Right atrium auricular region (tissue), 2 donors: ENCODE measurements at regions not wholly inside any gene's neighbourhood (a gene's known extent, or its start where the extent isn't known, plus 50 kb on each side); places are given as distances from the start of the nearest gene placed in this dataset.

ENCODE experiments used
- DNase-seq: peaks from one replicate; pipeline ENCODE4 v3.0.0-alpha.2; 2019; ENCODE audit warnings: low spot score
- H3K27ac ChIP-seq, 2 donors: fragments of 200-600 bp; sonication (generic); 1 replicate in 1 of 2; 2 replicates in 1 of 2; pipeline ENCODE4 v1.5.1; 2016 to 2019
- H3K27me3 ChIP-seq, 2 donors: fragments of 200-600 bp; sonication (generic); one replicate each; pipeline versions ENCODE4 v1.5.1 to v1.6.0; 2017 to 2019
- H3K36me3 ChIP-seq: fragments of 200-600 bp; sonication (generic); one replicate; pipeline ENCODE4 v1.5.1; 2016
- H3K4me1 ChIP-seq, 2 donors: fragments of 200-600 bp; sonication (generic); one replicate each; pipeline versions ENCODE4 v1.5.1 to v1.6.0; 2017 to 2019
- H3K4me3 ChIP-seq, 2 donors: fragments of 200-600 bp; sonication (generic); 1 replicate in 1 of 2; 2 replicates in 1 of 2; pipeline ENCODE4 v1.5.1; 2017 to 2019; ENCODE audit warnings: mild to moderate bottlenecking in 1 of 2, moderate library complexity in 1 of 2
- H3K9me3 ChIP-seq, 2 donors: fragments of 200-600 bp; sonication (generic); one replicate each; pipeline ENCODE4 v1.5.1; 2019
- CTCF ChIP-seq, 2 donors: fragments of 200-600 bp; sonication (generic); IDR thresholded peaks; one replicate each; pipeline ENCODE4 v1.5.1; 2019; ENCODE audit warnings: antibody characterized with exemption in 2 of 2

GRCh38 chr2:220568296-220568695 lies 940.9 kb downstream of the SLC4A3 start:
- Histone ChIP-seq H3K4me1 (no peaks in the 10 kb centered on the region), H3K36me3 (no peaks in the 10 kb centered on the region), H3K4me3 (no peak overlapping the region), H3K27me3 (no peaks in the 10 kb centered on the region), H3K9me3 (no peaks in the 10 kb centered on the region), H3K27ac (no peak overlapping the region)
- no peak for TF ChIP-seq CTCF (IDR thresholded peaks at IDR 0.05)
- no peak for DNase-seq

GRCh38 chr2:220569112-220569897 lies 941.9 kb downstream of the SLC4A3 start:
- no peaks in the 10 kb centered on the region for H3K27me3 ChIP-seq
- TF ChIP-seq CTCF (IDR thresholded peaks at IDR 0.05), result no peak
- no peak overlapping the region for H3K4me3 ChIP-seq
- DNase-seq, result no peak
- no peaks in the 10 kb centered on the region for H3K9me3 ChIP-seq
- no peaks in the 10 kb centered on the region for H3K4me1 ChIP-seq
- no peaks in the 10 kb centered on the region for H3K36me3 ChIP-seq
- no peak overlapping the region for H3K27ac ChIP-seq

- no peaks in the 10 kb centered on the region for H3K27me3 ChIP-seq
- H3K4me3 ChIP-seq, result no peak overlapping the region
- H3K4me1 ChIP-seq, result no peaks in the 10 kb centered on the region
- no peaks in the 10 kb centered on the region for H3K9me3 ChIP-seq
- H3K36me3 ChIP-seq, result no peaks in the 10 kb centered on the region
- no peak overlapping the region for H3K27ac ChIP-seq
- TF ChIP-seq CTCF (IDR thresholded peaks at IDR 0.05), result no peak
- no peak for DNase-seq
These were observed 945.0 kb downstream of the SLC4A3 start for GRCh38 chr2:220572385-220572784.

- Histone ChIP-seq H3K27ac (no peak overlapping the region), H3K4me1 (no peaks in the 10 kb centered on the region), H3K9me3 (no peaks in the 10 kb centered on the region), H3K27me3 (no peaks in the 10 kb centered on the region), H3K4me3 (no peak overlapping the region), H3K36me3 (no peaks in the 10 kb centered on the region)
- TF ChIP-seq CTCF (IDR thresholded peaks at IDR 0.05), result no peak
- no peak for DNase-seq
These were observed 946.6 kb downstream of the SLC4A3 start for GRCh38 chr2:220574038-220574437.

GRCh38 chr2:220575963-220576362 lies 948.5 kb downstream of the SLC4A3 start:
- DNase-seq, result no peak
- H3K4me1 ChIP-seq, result no peaks in the 10 kb centered on the region
- H3K4me3 ChIP-seq, result no peak overlapping the region
- H3K27me3 ChIP-seq, result no peaks in the 10 kb centered on the region
- TF ChIP-seq CTCF (IDR thresholded peaks at IDR 0.05), result no peak
- no peaks in the 10 kb centered on the region for H3K9me3 ChIP-seq
- H3K27ac ChIP-seq, result no peak overlapping the region
- no peaks in the 10 kb centered on the region for H3K36me3 ChIP-seq

GRCh38 chr2:220579452-220579851 lies 952.0 kb downstream of the SLC4A3 start:
- H3K36me3 ChIP-seq, result no peaks in the 10 kb centered on the region
- no peaks in the 10 kb centered on the region for H3K9me3 ChIP-seq
- no peak overlapping the region for H3K4me3 ChIP-seq
- no peaks in the 10 kb centered on the region for H3K27me3 ChIP-seq
- no peak for TF ChIP-seq CTCF (IDR thresholded peaks at IDR 0.05)
- DNase-seq, result no peak
- H3K27ac ChIP-seq, result no peak overlapping the region
- no peaks in the 10 kb centered on the region for H3K4me1 ChIP-seq
